GM18507 (cell line): ENCODE measurements at regions not wholly inside any gene's neighbourhood (a gene's known extent, or its start where the extent isn't known, plus 50 kb on each side); places are given as distances from the start of the nearest gene placed in this dataset.

ENCODE experiments used
- DNase-seq: peaks from one replicate; pipeline ENCODE4 v3.0.0; 2011; ENCODE audit warnings: low read depth; ENCODE audit not compliant: insufficient read length; ENCODE audit errors: extremely low spot score
- FAIRE-seq: peaks from 2 replicates; lab custom pipeline; 2011; peaks lifted over from hg19 to GRCh38; lab: Jason Lieb, UNC

DNA sequence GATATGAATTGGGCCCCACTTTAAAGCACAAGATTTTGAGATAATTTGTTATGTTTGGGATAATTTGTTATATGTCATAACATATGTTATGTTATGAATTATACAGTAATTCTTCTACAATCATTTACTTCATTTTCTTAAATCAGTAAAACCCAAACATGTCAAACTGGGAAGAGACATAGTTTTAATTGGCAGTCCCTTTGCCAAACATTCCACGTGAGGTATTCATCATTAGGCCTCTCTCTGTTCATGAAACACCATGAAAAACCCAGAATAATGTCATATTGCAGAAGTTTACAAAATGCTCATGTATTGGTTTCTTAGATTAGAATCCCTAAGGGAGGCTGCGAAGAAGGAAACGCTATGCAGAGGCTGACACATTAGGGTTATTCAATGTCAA is 89.4 kb upstream of the PDE10A start:
- FAIRE-seq, result no peak

DNA sequence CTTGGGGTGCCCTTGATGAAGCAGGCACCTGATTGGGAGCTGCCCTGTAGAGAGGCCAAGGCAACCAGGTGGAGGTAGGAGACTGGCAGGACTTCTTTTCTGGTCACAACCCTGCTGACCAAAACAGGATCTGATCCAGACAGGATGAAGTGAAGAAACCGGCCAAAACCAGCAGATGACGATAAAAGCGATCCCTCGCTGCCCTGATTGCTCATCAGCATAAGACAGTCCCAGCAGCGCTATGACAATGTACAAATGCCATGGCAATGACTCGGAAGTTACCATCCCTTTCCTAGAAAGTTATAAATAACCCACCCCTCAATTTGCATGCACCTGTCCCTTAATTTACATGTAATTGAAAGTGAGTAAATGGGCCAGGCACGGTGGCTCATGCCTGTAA is 88.4 kb upstream of the PDE10A start:
- FAIRE-seq (no peak), DNase-seq (no peak)

More for the DNA sequence above, 89.4 kb upstream of the PDE10A start:
- no peak for DNase-seq

GRCh38 chr6:165749163-165749562 is 86.1 kb upstream of the PDE10A start:
- no peak for DNase-seq
- FAIRE-seq, result no peak

DNA sequence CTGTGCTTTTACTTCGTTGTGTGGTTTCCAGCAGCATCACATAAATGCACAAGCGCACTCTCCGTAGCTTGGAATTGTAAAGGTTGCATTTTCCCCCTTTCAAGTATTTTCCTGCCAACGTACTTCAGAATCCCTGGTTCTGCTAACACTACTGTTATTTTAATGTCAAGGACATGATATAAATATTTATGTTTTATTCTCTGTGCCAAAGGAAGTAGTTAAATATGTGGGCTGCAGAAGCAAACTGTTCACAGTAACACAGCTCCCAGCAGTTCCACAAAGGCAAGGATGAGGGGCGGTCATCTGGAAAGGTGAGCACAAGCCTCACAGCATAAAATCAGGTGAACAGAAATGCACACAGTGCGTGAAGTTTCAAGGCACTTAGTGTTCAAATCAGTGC is 85.3 kb upstream of the PDE10A start:
- DNase-seq, result no peak
- no peak for FAIRE-seq

DNA sequence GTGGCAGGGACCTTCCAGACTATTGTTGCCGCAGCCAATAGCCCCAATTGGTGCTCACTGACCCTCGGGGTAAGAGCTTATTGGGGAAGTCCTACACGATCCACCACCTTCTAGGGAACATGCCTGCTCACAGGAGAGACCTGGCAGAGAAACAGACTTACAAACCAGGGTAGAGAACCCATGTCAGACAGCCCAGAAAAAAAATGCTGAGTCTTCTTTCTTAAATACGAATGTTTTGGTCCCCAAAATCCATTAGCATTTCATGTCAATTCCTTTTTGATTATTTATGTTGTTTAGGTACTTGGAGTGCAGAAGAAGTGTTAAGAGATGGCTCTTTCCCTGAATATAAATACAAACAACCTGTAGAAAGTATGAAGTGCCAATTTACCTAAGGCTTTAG is 84.9 kb upstream of the PDE10A start:
- no peak for FAIRE-seq
- DNase-seq, result no peak

DNA sequence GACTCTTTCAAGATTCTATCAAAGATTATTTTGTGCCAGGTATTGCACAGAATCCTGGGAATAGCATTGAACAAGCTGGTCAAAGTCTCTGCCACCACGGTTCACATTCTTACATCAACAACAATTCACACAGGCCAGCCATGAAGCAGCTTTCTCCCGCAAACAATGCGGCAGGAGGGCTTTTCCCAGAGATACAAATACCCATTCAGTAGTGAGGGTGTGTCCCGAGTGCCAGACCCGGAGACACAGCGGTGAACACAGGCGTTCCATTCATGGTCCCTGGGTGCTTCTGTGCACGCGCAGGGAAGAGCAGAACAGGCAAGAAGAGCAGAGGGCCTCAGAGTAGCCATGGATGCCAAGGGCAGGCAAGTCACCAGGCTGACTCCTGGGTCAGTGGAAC is 83.3 kb upstream of the PDE10A start:
- DNase-seq (no peak), FAIRE-seq (no peak)

DNA sequence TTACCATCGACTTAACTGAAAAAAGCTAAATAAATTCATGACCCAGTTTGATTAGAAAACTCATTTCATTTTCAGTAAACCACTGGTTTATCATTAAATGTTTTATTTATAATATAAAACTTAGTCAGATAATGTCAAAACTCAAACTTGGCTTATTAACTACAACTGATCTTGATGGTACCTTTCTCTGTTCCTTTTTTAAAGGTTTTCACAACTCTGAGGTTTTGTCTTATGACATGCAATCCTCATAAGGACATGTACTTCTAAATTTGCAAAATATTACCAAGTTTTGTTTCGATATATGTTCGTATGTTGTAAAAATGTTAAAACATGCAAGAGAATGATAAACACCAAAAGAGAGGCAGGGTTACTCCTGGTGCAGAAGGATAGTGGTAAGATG is 82.5 kb upstream of the PDE10A start:
- FAIRE-seq (no peak), DNase-seq (no peak)

DNA sequence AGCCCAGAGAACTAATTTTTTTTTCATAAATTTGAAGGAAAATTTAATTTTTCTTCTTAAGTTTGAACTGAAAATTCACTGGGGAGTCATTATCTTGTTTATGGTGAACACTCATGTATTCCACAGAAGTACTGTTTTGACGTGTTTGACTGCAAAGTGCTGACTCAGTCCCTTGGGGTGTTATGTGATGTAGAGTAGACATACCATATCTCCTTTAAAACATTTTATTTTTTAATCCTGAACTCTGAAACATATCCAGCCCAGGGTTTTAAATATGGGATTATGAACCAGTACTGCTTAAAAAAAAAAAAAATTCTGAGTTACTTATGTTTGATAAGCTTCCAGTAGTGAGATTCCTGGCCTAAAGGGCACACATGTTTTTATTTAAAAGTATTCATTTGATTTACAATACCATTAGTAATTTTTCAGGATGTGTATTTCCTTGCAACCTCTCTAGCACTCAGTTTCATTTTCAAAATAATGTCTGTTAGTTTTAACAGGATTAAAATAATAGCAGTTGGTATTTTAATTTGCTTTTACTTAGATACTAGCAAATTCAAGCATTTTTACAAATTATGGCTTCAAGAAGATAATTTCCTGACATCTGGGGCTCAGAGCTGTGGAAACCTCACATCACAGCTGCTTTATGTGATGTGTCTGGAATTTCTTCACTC is 81.7 kb upstream of the PDE10A start:
- no peak for FAIRE-seq
- no peak for DNase-seq

DNA sequence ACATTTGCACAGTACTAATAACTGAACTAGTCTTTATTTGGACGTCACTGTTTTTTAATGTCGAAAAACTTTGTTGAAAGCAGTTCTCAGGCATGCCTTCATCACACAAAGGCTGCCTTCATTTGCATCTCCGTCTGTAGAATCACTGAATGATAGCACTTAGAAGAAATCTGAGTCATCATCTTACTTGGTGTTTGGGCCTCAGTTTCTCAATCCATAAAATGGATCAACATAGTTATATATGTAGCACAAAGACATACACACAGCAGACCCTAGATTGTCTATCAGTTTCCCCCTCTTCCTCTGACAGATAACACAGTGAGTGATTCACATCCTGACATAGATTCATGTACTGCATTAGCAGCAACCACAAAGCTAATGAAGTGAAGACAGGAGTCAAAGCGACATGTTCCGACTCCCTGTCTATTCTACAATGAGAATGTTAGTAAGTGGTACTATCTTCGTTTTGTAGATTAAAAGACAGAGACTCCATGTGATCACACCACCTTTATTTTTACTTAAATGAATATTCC is 80.4 kb upstream of the PDE10A start:
- FAIRE-seq, result no peak
- DNase-seq, result no peak

DNA sequence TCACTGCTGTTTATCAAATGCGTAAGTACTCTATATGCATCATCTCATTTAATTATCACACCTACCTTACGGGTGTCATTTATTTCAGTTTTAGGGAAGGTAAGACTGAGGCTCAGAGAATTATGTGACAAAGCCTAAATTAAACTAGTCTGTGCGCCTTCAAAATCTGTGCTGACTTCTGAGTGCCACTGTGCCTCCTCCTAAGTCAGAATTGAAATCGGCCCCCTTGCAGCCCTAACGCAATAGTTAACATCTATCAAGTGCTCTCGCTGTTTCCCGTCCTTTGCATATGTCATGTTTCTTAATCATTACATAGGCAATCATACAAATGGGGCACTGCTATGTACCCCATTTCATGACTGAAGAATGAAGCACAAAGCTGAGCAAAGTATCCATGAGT is 79.0 kb upstream of the PDE10A start:
- DNase-seq, result no peak
- FAIRE-seq, result no peak

- no peak for DNase-seq
- no peak for FAIRE-seq
Measured at GRCh38 chr6:165737396-165737795, 74.4 kb upstream of the PDE10A start.

- no peak for DNase-seq
- FAIRE-seq, result no peak
Measured at GRCh38 chr6:165735065-165735464, 72.0 kb upstream of the PDE10A start.

GRCh38 chr6:165733489-165733791 is 70.4 kb upstream of the PDE10A start:
- no peak for FAIRE-seq

DNA sequence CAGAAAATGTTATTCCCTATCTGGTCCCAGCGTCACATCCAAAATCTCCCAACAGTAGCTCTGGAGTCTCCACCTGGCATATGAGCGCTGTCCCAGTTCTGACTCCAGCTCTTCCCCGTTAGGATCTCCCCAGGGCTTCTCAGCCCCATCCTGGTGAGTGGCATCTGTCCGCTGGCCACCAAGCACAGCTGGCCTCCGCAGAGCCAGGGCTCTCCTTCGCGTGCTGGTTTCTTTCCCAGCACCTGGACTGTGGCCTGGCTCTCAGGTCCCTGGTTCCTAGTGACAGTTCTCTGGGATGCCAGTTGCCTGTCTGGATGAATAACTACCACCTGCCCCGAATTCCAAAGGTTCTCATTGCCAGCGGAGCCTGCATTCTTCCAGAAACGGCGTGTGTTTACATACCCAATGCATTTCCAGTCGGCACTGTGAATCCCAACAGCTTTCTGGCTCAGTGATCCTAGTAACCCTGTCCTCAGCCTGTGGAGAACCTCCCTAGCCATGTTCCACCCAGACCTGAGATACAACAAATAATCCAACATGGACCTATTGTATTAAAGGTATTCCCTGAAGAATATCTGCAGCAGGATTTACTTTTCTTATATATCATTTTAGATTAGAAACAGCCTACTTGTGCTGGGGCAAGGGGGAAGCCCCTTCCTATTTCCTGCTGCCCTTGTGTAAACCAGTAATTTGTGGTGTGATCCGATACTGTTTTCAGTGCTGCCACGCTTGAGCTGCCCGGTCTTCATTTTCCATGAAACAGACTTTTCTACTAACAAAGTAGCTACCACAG is 69.9 kb upstream of the PDE10A start:
- DNase-seq (no peak), FAIRE-seq (no peak)

More at GRCh38 chr6:165733489-165733791, 70.4 kb upstream of the PDE10A start:
- no peak for DNase-seq

DNA sequence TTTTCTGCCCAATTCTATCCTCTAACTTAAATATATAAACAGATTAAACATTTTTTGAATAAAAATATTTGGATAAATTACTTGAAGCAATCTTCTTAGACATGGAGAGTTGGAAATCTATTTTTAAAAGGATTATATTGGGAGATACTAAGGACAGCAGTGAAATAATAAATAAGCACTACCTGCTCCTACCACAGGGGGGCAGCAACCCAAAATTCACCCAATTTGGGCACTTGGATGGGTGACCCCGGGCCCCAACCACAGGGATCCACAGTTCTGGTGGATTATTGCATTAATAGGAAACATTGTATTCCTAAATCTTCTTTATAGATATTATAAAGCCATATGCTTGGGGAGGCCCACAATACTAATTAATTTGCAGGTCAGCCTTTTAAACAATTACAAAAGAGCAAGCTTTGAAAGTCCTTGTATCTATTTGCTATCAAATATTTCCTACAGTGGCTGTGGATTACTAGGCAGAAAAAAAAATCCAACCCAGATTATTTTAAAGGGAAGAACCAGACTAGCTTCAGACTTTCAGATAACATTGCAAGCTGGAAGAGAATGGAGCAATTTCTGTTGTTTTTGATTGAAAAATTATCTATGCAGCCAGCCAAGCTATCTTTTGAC is 66.4 kb upstream of the PDE10A start:
- FAIRE-seq, result no peak
- DNase-seq, result peak; percentile 25

DNA sequence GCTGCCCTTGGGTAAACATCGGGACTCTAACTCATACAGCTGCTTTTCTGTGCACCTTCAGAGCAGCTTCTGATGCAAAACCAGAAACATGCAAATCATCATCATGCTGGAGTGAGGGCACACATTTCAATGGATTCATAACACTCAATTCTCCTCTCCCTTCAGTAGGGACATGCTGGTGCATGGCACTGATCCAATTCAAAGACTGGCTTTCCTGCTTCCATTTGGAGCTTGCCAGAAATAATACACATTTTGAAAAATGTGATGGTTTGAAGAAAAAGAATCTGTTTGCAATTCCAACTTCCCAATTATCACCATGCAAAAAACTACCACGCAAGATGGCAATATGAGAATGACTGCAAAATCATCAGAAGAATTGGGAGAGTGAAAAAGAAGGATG is 65.2 kb upstream of the PDE10A start:
- DNase-seq, result no peak
- no peak for FAIRE-seq

GRCh38 chr6:165726965-165727381 is 63.9 kb upstream of the PDE10A start:
- no peak for DNase-seq
- no peak for FAIRE-seq

GRCh38 chr6:165726290-165726875 is 63.3 kb upstream of the PDE10A start:
- no peak for FAIRE-seq
- DNase-seq, result no peak

- FAIRE-seq, result no peak
- no peak for DNase-seq
Measured at GRCh38 chr6:165725201-165725600, 62.2 kb upstream of the PDE10A start.

- DNase-seq (no peak), FAIRE-seq (no peak)
Measured at GRCh38 chr6:165723326-165723725, 60.3 kb upstream of the PDE10A start.
